Tibial artery (tissue), 4 donors: ENCODE measurements at regions not wholly inside any gene's neighbourhood (a gene's known extent, or its start where the extent isn't known, plus 50 kb on each side); places are given as distances from the start of the nearest gene placed in this dataset.

Experiments used
- DNase-seq, 2 donors: peaks; one replicate each; pipeline ENCODE4 v3.0.0-alpha.2; 2019
- H3K27ac ChIP-seq, 2 donors: fragments of 200-600 bp; sonication (generic) in 1 of 2; 1 replicate in 1 of 2; 2 replicates in 1 of 2; pipeline ENCODE4 v1.5.1; 2018 to 2019; ENCODE audit warnings: mild to moderate bottlenecking in 1 of 2
- H3K27me3 ChIP-seq, 2 donors: fragments of 200-600 bp; sonication (generic) in 1 of 2; one replicate each; pipeline versions ENCODE4 v1.5.1 to v1.6.0; 2016 to 2019
- H3K36me3 ChIP-seq, 3 donors: fragments of 200-600 bp; sonication (generic) in 2 of 3; one replicate each; pipeline ENCODE4 v1.5.1; 2016 to 2019; ENCODE audit warnings: mild to moderate bottlenecking in 2 of 3
- H3K4me1 ChIP-seq, 4 donors: fragments of 200-600 bp; sonication (generic) in 2 of 4; 1 replicate in 3 of 4; 2 replicates in 1 of 4; pipeline ENCODE4 v1.5.1; 2016 to 2019
- H3K4me3 ChIP-seq, 2 donors: fragments of 200-600 bp; sonication (generic) in 1 of 2; 1 replicate in 1 of 2; 2 replicates in 1 of 2; pipeline ENCODE4 v1.5.1; 2018 to 2019; ENCODE audit warnings: mild to moderate bottlenecking in 2 of 2
- H3K9me3 ChIP-seq, 3 donors: fragments of 200-600 bp; sonication (generic) in 1 of 3; one replicate each; pipeline ENCODE4 v1.5.1; 2016 to 2019
- intact Hi-C: fragments of 100-400 bp; cut with DNase I; formaldehyde crosslinking; loops from one replicate; pipeline ENCODE4 v1.15.0; 2023; ENCODE audit warnings: low total_unique reads
- TF ChIP-seq, protein P1 (sequence below), 2 experiments: fragments of 200-600 bp in 1 of 2; fragments of 450-650 bp in 1 of 2; IDR thresholded peaks; one replicate each; pipeline ENCODE4 v1.5.1; 2017 to 2019; ENCODE audit warnings: antibody characterized with exemption in 2 of 2, mild to moderate bottlenecking in 1 of 2, moderate library complexity in 1 of 2

DNA sequence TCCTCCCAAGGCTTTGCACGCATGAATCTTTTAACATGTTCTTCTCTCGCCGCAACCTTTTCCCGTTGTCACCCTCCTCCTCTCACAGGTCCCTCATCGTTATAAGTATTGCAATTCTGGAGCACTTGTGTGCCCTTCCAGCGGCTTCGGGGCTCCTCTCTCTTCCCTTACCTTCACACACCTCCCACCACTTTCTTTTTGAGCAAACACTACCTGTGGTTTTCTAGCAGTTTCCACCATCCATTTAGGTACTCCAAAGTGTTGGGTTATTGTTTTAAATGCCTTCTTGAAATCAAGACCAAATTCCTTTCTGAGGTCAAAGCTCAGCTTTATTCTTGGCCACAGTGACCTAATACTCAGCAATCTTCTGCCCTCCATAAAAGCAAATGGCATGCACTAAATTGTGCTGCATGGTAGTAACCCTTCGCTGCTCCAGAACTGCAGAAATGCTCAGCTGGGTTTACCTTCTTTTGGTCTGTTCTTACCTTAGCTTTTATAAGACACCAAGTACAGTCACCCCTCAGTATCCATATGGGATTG is 472.4 kb downstream of the SETD4 start:
- intact Hi-C loops, result no loop called here
- Histone ChIP-seq H3K4me1 (no peaks in the 10 kb centered on the region), H3K9me3 (no peaks in the 10 kb centered on the region), H3K36me3 (no peaks in the 10 kb centered on the region), H3K4me3 (no peak overlapping the region), H3K27ac (no peak overlapping the region), H3K27me3 (no peaks in the 10 kb centered on the region)
- DNase-seq, result no peak
- TF ChIP-seq, protein P1, sequence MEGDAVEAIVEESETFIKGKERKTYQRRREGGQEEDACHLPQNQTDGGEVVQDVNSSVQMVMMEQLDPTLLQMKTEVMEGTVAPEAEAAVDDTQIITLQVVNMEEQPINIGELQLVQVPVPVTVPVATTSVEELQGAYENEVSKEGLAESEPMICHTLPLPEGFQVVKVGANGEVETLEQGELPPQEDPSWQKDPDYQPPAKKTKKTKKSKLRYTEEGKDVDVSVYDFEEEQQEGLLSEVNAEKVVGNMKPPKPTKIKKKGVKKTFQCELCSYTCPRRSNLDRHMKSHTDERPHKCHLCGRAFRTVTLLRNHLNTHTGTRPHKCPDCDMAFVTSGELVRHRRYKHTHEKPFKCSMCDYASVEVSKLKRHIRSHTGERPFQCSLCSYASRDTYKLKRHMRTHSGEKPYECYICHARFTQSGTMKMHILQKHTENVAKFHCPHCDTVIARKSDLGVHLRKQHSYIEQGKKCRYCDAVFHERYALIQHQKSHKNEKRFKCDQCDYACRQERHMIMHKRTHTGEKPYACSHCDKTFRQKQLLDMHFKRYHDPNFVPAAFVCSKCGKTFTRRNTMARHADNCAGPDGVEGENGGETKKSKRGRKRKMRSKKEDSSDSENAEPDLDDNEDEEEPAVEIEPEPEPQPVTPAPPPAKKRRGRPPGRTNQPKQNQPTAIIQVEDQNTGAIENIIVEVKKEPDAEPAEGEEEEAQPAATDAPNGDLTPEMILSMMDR (IDR thresholded peaks at IDR 0.05), result no peak

DNA sequence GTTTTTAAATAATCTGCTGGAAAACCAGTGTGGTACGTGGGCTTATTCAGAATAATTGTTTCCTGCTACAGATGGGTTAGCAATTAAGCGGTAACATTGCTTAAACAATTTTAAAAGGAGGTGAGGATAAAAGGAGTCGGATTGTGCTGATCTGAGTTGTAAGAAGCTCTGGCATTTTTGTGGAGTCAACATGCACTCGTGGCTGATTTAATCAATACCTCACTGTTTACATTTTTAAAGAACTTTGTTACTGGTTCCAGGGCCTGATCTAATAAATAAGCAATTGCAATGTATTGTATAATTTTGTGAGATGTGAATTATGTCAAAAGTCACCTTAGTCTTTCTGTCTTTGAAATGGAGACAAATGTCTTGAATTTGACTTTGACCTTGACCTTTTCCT is 474.0 kb downstream of the SETD4 start:
- intact Hi-C loops, result no loop called here
- no peaks in the 10 kb centered on the region for H3K9me3 ChIP-seq

DNA sequence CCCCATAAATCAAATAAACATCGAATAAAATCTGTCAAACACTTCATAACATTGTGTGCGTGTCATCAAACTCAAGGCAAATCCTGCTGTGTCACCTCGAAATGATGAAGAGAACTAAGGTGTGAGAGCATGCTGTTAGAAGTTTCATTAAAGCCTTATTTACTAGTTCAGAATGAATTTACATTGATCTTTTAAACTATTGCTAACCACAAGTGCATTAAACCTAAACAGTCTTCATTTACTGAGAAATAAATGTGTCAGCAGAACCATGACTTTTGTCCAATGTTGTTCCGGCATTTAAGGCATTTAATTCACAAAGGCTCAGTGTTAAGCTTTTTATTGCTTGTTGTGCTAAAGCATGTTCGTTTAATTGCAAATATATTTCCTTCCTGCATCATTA is 474.4 kb downstream of the SETD4 start:
- TF ChIP-seq, protein P1 (IDR thresholded peaks at IDR 0.05), result no peak
- Histone ChIP-seq H3K27me3 (no peaks in the 10 kb centered on the region), H3K4me3 (no peak overlapping the region), H3K4me1 (no peaks in the 10 kb centered on the region), H3K36me3 (no peaks in the 10 kb centered on the region), H3K27ac (no peak overlapping the region), H3K9me3 (no peaks in the 10 kb centered on the region)
- DNase-seq, result no peak
- intact Hi-C loops, result no loop called here

More for the DNA sequence above, 474.0 kb downstream of the SETD4 start:
- Histone ChIP-seq H3K27me3 (no peaks in the 10 kb centered on the region), H3K27ac (no peak overlapping the region), H3K36me3 (no peaks in the 10 kb centered on the region), H3K4me3 (no peak overlapping the region), H3K4me1 (no peaks in the 10 kb centered on the region)
- TF ChIP-seq, protein P1 (IDR thresholded peaks at IDR 0.05), result no peak
- no peak for DNase-seq

GRCh38 chr21:35585155-35585554 is 475.2 kb downstream of the SETD4 start:
- no peaks in the 10 kb centered on the region for H3K36me3 ChIP-seq
- DNase-seq, result no peak
- H3K9me3 ChIP-seq, result no peaks in the 10 kb centered on the region
- no peaks in the 10 kb centered on the region for H3K4me1 ChIP-seq
- no peaks in the 10 kb centered on the region for H3K27me3 ChIP-seq
- no peak overlapping the region for H3K4me3 ChIP-seq
- intact Hi-C loops, result no loop called here
- no peak overlapping the region for H3K27ac ChIP-seq
- TF ChIP-seq, protein P1 (IDR thresholded peaks at IDR 0.05), result no peak

GRCh38 chr21:35583566-35584216 is 476.6 kb downstream of the SETD4 start:
- TF ChIP-seq, protein P1 (IDR thresholded peaks at IDR 0.05), result no peak
- H3K36me3 ChIP-seq, result no peaks in the 10 kb centered on the region

More at GRCh38 chr21:35583566-35584216, 476.6 kb downstream of the SETD4 start:
- no peaks in the 10 kb centered on the region for H3K9me3 ChIP-seq
- H3K27me3 ChIP-seq, result no peaks in the 10 kb centered on the region
- no peak for DNase-seq
- no peak overlapping the region for H3K27ac ChIP-seq
- H3K4me3 ChIP-seq, result no peak overlapping the region
- no peaks in the 10 kb centered on the region for H3K4me1 ChIP-seq
- intact Hi-C loops, result no loop called here
